ENCODE measurements at regions not wholly inside any gene's neighbourhood (a gene's known extent, or its start where the extent isn't known, plus 50 kb on each side); places are given as distances from the start of the nearest gene placed in this dataset.

GRCh38 chr5:167050568-167051401 lies 1240.7 kb upstream of the WWC1 start:
- POLR2A ChIA-PET = no interaction called here
- no peak for DNase-seq
- H3K27ac Mint-ChIP-seq = no peak overlapping the region
- H3K9me3 Mint-ChIP-seq = no peaks in the 10 kb centered on the region
- H3K4me3 Mint-ChIP-seq = no peak overlapping the region
- H3K27me3 Mint-ChIP-seq = no peaks in the 10 kb centered on the region
- no peaks in the 10 kb centered on the region for H3K4me1 Mint-ChIP-seq
- ATAC-seq (ENCODE audit: low read depth) = no peak
- H3K36me3 Mint-ChIP-seq = no peaks in the 10 kb centered on the region

GRCh38 chr5:167051402-167051768 lies 1240.1 kb upstream of the WWC1 start:
- POLR2A ChIA-PET = no interaction called here
- DNase-seq = no peak
- Mint-ChIP-seq H3K4me3 (no peak overlapping the region), H3K36me3 (no peaks in the 10 kb centered on the region), H3K27ac (no peak overlapping the region), H3K27me3 (no peaks in the 10 kb centered on the region), H3K4me1 (no peaks in the 10 kb centered on the region), H3K9me3 (no peaks in the 10 kb centered on the region)
- ATAC-seq (ENCODE audit: low read depth) = no peak

- H3K4me1 Mint-ChIP-seq = no peaks in the 10 kb centered on the region
- H3K36me3 Mint-ChIP-seq = no peaks in the 10 kb centered on the region
- no peak overlapping the region for H3K27ac Mint-ChIP-seq
- H3K4me3 Mint-ChIP-seq = no peak overlapping the region
- no peaks in the 10 kb centered on the region for H3K27me3 Mint-ChIP-seq
- ATAC-seq (ENCODE audit: low read depth) (no peak), DNase-seq (no peak)
- H3K9me3 Mint-ChIP-seq = no peaks in the 10 kb centered on the region
- POLR2A ChIA-PET = no interaction called here
Measured at GRCh38 chr5:167052791-167053190, 1238.7 kb upstream of the WWC1 start.

GRCh38 chr5:167057665-167058064 lies 1233.8 kb upstream of the WWC1 start:
- H3K36me3 Mint-ChIP-seq = no peaks in the 10 kb centered on the region
- DNase-seq (no peak), ATAC-seq (ENCODE audit: low read depth) (no peak)
- no peak overlapping the region for H3K27ac Mint-ChIP-seq
- no peaks in the 10 kb centered on the region for H3K9me3 Mint-ChIP-seq
- H3K4me1 Mint-ChIP-seq = no peaks in the 10 kb centered on the region
- POLR2A ChIA-PET = no interaction called here
- no peak overlapping the region for H3K4me3 Mint-ChIP-seq
- H3K27me3 Mint-ChIP-seq = no peaks in the 10 kb centered on the region

- POLR2A ChIA-PET = no interaction called here
- Mint-ChIP-seq H3K4me3 (no peak overlapping the region), H3K4me1 (no peaks in the 10 kb centered on the region), H3K27me3 (no peaks in the 10 kb centered on the region), H3K36me3 (no peaks in the 10 kb centered on the region), H3K9me3 (no peaks in the 10 kb centered on the region), H3K27ac (no peak overlapping the region)
- DNase-seq (no peak), ATAC-seq (ENCODE audit: low read depth) (no peak)
Measured at GRCh38 chr5:167061695-167062094, 1229.8 kb upstream of the WWC1 start.

- no peak for ATAC-seq (ENCODE audit: low read depth)
- Mint-ChIP-seq H3K36me3 (no peaks in the 10 kb centered on the region), H3K27me3 (no peaks in the 10 kb centered on the region), H3K4me1 (no peaks in the 10 kb centered on the region), H3K27ac (no peak overlapping the region), H3K4me3 (no peak overlapping the region), H3K9me3 (no peaks in the 10 kb centered on the region)
- POLR2A ChIA-PET = no interaction called here
- DNase-seq = no peak
Measured at GRCh38 chr5:167063116-167063515, 1228.3 kb upstream of the WWC1 start.

GRCh38 chr5:167063788-167064187 lies 1227.7 kb upstream of the WWC1 start:
- no peak overlapping the region for H3K4me3 Mint-ChIP-seq
- POLR2A ChIA-PET = no interaction called here
- H3K9me3 Mint-ChIP-seq = no peaks in the 10 kb centered on the region
- H3K27ac Mint-ChIP-seq = no peak overlapping the region
- DNase-seq = no peak
- no peaks in the 10 kb centered on the region for H3K4me1 Mint-ChIP-seq
- ATAC-seq (ENCODE audit: low read depth) = no peak
- H3K36me3 Mint-ChIP-seq = no peaks in the 10 kb centered on the region
- no peaks in the 10 kb centered on the region for H3K27me3 Mint-ChIP-seq

- H3K36me3 Mint-ChIP-seq = no peaks in the 10 kb centered on the region
- H3K27me3 Mint-ChIP-seq = no peaks in the 10 kb centered on the region
- H3K4me1 Mint-ChIP-seq = no peaks in the 10 kb centered on the region
- ATAC-seq (ENCODE audit: low read depth) (no peak), DNase-seq (no peak)
- POLR2A ChIA-PET = no interaction called here
- no peak overlapping the region for H3K27ac Mint-ChIP-seq
- no peak overlapping the region for H3K4me3 Mint-ChIP-seq
- no peaks in the 10 kb centered on the region for H3K9me3 Mint-ChIP-seq
Measured at GRCh38 chr5:167064198-167064776, 1227.2 kb upstream of the WWC1 start.

GRCh38 chr5:167065794-167066193 lies 1225.7 kb upstream of the WWC1 start:
- no peak for DNase-seq
- Mint-ChIP-seq H3K4me3 (no peak overlapping the region), H3K27me3 (no peaks in the 10 kb centered on the region), H3K9me3 (no peaks in the 10 kb centered on the region), H3K4me1 (no peaks in the 10 kb centered on the region), H3K27ac (no peak overlapping the region), H3K36me3 (no peaks in the 10 kb centered on the region)
- POLR2A ChIA-PET = no interaction called here
- ATAC-seq (ENCODE audit: low read depth) = no peak

- ATAC-seq (ENCODE audit: low read depth) (no peak), DNase-seq (no peak)
- Mint-ChIP-seq H3K27ac (no peak overlapping the region), H3K36me3 (no peaks in the 10 kb centered on the region), H3K4me1 (no peaks in the 10 kb centered on the region), H3K4me3 (no peak overlapping the region), H3K27me3 (no peaks in the 10 kb centered on the region), H3K9me3 (no peaks in the 10 kb centered on the region)
- POLR2A ChIA-PET = no interaction called here
Measured at GRCh38 chr5:167071981-167072610, 1219.3 kb upstream of the WWC1 start.

- Mint-ChIP-seq H3K4me1 (no peaks in the 10 kb centered on the region), H3K9me3 (no peaks in the 10 kb centered on the region), H3K4me3 (no peak overlapping the region), H3K27ac (no peak overlapping the region), H3K36me3 (no peaks in the 10 kb centered on the region), H3K27me3 (no peaks in the 10 kb centered on the region)
- no peak for DNase-seq
- no peak for ATAC-seq (ENCODE audit: low read depth)
- POLR2A ChIA-PET = no interaction called here
Measured at GRCh38 chr5:167081561-167081960, 1209.9 kb upstream of the WWC1 start.

GRCh38 chr5:167096816-167097215 lies 1194.6 kb upstream of the WWC1 start:
- H3K27ac Mint-ChIP-seq = no peak overlapping the region
- H3K9me3 Mint-ChIP-seq = peaks cover 10% of the 10 kb centered on the region
- no peak overlapping the region for H3K4me3 Mint-ChIP-seq
- no peaks in the 10 kb centered on the region for H3K27me3 Mint-ChIP-seq
- POLR2A ChIA-PET = no interaction called here
- H3K4me1 Mint-ChIP-seq = no peaks in the 10 kb centered on the region
- DNase-seq = no peak
- no peak for ATAC-seq (ENCODE audit: low read depth)
- H3K36me3 Mint-ChIP-seq = no peaks in the 10 kb centered on the region

GRCh38 chr5:167104351-167104750 lies 1187.1 kb upstream of the WWC1 start:
- DNase-seq = no peak
- H3K36me3 Mint-ChIP-seq = no peaks in the 10 kb centered on the region

GRCh38 chr5:167105941-167106340 lies 1185.5 kb upstream of the WWC1 start:
- Mint-ChIP-seq H3K4me3 (no peak overlapping the region), H3K27me3 (no peaks in the 10 kb centered on the region), H3K27ac (no peak overlapping the region), H3K9me3 (peaks cover 6% of the 10 kb centered on the region), H3K36me3 (no peaks in the 10 kb centered on the region), H3K4me1 (no peaks in the 10 kb centered on the region)
- POLR2A ChIA-PET = no interaction called here
- ATAC-seq (ENCODE audit: low read depth) (no peak), DNase-seq (no peak)

More at GRCh38 chr5:167104351-167104750, 1187.1 kb upstream of the WWC1 start:
- Mint-ChIP-seq H3K27me3 (no peaks in the 10 kb centered on the region), H3K9me3 (peaks cover 10% of the 10 kb centered on the region), H3K4me3 (no peak overlapping the region), H3K27ac (no peak overlapping the region), H3K4me1 (no peaks in the 10 kb centered on the region)
- POLR2A ChIA-PET = no interaction called here
- ATAC-seq (ENCODE audit: low read depth) = no peak

Measured in activated naive CD8-positive, alpha-beta T cell treated with anti-CD3 and anti-CD28 coated beads, Interleukin-2, amount 10 ng/mL, durations not matched to agents 7 days and 5 days (primary cell).